ENCODE measurements at regions not wholly inside any gene's neighbourhood (a gene's known extent, or its start where the extent isn't known, plus 50 kb on each side); places are given as distances from the start of the nearest gene placed in this dataset.
"Not testable (repeated sequence)": the region's sequence is repeated elsewhere in the genome, so short reads cannot be mapped to it uniquely, and the experiment has no call there.

GRCh38 chr22:48629631-48630432, 1197.8 kb downstream of the BRD1 start:
- DNase-seq, result no peak

GRCh38 chr22:48628891-48629543, 1198.7 kb downstream of the BRD1 start:
- DNase-seq, result no peak

GRCh38 chr22:48627966-48628365, 1199.7 kb downstream of the BRD1 start:
- DNase-seq, result no peak

GRCh38 chr22:48627203-48627602, 1200.5 kb downstream of the BRD1 start:
- DNase-seq, result no peak

- DNase-seq, result no peak
These were observed 1203.3 kb downstream of the BRD1 start for GRCh38 chr22:48624401-48624800.

DNA sequence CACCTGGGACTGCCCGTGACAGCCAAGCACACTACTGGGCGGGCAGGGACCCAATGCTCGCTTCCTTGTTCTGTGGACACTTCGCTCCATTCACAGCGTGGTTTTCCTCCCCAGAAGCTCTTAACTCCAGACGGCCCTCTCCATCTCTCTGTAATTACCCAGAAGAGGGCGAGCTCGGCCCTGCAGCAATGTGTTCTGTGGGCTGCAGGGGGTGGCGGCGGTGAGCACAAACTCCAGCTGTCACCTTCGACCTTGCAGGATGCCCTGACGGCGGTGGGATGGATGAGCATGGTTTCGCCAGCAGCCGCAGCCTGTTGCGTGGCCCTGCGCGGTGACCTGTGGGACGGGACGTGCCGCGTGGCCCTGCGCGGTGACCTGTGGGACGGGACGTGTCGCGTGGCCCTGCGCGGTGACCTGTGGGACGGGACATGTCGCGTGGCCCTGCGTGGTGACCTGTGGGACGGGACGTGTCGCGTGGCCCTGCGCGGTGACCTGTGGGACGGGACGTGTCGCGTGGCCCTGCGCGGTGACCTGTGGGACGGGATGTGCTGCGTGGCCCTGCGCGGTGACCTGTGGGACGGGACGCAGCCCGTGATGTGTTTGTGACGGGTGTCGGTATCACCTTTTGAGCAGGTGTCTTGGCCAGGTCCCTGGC, 1204.7 kb downstream of the BRD1 start:
- DNase-seq, result no peak

GRCh38 chr22:48621085-48621484, 1206.6 kb downstream of the BRD1 start:
- no peak for DNase-seq

GRCh38 chr22:48620460-48620859, 1207.2 kb downstream of the BRD1 start:
- not testable (repeated sequence) for DNase-seq

DNA sequence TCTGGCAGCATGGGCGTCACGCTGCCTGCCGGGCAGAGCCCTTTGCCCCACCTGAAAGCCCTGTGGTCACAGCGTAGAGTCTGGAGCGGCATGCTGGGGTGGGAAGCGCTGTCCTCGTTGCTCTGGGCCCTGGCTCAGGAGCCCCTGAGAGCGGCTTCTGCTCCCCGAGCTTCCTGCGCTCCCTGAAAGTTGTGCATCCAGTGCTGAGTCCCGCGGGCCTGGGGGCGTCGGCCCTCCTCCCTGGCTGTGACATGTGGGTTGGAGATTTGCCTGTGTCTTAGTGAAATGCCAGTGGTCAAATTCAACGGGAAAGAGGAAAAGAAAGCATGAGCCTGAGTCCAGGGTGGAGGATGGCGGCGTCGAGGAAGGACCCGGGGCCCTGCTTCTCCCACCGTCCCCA, 1208.0 kb downstream of the BRD1 start:
- no peak for DNase-seq

GRCh38 chr22:48618326-48618725, 1209.3 kb downstream of the BRD1 start:
- no peak for DNase-seq

DNA sequence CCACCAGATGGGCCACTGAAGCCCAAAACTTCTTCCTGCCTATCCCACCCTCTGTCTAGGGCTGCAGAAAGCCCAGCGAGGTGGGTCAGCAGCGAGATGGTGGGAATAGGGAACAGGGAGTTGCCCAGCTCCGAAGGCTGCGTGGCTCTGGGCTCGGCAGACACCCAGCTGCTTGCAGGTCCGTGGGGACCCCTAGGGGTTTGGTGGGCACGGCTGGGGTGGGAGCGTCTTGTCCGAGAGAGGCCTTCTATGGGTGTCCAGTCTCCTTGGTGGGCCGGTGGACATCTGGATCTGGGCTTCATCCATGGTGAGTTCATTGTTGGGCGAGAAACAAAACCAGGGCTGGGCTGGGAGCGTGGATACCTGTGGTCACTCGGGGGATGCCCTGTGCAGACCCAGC, 1211.0 kb downstream of the BRD1 start:
- no peak for DNase-seq

DNA sequence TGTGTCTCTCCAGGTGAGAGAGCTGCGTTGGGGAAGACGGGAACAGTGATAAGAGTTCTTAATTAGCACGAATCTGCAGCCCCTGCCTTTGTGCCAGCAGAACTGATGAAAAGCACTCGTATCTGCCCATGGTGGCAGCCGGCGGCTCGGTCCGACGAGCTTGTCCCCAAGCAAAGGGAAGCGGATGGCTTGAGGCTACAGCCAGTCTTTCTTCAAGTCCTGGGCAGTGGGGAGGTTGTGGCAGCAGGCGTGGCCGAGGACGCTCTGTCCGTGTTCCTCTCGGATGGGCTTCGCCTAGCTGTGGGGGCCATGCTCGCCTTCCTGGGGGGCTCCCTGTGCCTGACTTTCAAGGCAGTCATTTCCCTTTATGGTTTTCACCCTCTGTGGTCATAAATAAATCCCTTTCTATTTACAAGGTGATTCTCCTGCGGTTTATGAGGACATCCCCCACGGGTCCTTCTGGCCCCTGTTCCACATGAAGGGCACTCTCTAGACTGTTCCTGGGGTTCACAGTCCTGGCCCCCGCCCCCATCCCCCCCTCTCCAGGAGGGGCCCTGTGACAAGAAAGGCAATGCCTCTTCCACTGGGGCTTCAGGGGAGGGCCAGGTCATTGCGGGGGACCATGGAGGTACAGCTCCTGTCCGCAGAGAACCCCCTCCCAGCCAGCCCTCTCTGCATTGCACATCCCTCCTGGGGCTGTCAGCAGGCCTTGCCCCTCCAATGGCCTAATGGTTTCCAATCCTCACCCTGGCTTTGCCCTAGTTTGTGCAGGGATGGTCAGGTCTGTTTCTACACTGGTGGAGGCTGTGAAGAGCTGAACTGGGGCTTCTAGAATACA, 1212.3 kb downstream of the BRD1 start:
- no peak for DNase-seq

DNA sequence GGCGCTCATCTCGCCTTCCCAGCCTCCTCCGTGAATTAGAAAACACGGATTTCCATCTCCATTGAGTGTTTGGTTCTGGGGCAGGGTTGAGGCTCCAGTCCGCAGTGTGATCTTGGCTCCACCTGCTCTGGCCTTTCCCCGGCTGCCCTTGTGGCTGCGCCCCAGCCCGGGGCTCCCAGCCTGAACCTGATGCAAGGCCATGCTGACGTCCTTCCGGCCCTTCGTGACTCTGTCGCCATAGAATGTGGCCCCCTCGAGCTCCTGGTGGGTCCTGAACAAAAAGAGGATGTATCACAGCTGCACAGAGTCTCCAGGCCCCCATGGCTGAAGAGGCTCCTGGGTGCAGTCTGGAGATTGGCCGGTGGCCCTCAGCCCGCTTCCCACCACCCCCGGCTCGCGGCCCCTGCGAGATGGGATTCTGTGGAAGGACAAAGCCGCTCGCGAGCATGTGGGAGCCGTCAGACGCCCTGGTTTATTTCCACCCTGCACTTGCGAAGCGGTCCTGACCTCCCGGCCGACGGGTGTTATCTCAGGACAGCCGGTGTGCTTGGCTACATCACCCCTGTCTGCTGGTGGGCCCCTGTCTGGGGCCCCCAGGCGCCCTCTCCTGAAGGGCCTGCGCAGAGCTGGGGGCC, 1214.0 kb downstream of the BRD1 start:
- no peak for DNase-seq

- DNase-seq, result no peak
These were observed 1215.3 kb downstream of the BRD1 start for GRCh38 chr22:48612077-48612995.

DNA sequence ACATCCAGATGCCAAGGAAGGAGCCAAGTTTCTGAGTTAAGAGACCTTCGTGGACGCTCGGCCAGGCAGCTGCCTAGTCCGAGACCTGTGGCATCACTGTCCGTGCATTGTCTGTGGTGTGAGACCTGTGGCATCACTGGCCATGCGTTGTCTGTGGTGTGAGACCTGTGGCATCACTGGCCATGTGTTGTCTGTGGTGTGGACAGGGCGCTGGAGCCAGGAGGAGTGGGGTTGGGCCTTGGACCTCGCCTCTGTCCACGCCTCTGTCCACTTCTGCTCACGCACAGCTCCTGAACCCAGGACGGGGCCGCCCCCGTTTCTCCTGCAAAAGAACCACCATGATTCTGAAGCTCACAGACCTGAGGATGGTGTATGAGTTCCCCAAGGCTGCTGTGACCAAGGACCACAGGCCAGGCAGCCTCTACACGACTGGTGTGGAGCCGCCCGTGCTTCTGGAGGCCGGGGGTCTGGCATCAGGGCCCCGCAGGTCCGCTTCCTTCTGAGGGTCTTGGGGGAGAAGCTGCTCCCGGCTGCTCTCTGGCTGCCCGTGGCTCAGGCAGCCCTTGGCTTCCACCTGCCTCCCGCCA, 1218.3 kb downstream of the BRD1 start:
- DNase-seq, result no peak

DNA sequence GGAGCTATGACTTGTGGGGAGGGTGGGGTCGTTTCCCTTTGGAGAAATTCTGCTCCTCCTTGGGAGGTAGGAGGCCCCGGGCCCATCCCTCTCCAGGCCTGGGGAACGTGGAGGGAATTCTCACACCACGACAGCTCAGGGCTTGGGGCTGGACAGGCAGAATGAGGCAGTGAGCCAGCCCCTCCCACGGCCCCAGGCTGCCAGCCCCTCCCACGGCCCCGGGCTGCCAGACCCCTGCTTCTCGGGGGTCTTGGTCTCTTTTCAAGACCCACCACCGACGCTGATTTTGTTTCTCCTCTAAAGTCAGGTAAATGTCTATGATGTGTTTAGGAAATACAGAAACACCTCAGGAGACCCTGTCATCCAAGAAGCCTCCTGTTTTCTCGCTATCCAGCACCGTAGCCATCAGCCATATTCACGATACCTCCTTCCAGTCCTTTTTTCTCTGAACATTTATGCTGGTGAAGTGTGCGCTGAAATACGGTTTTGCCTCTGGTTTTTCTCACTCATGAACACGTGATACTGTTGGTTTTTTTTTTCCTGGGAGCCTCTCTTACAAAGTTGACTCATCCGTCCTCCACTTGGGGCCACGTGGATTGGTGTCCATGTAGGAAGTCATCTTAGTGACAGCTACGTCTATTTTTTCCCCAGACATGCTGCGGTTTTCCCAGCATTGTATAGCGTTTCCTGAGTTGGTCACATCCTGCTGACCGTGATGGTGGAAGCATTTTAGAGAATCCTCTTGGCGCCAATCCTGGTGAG, 1219.6 kb downstream of the BRD1 start:
- no peak for DNase-seq

- DNase-seq, result no peak
These were observed 1220.9 kb downstream of the BRD1 start for GRCh38 chr22:48606684-48607307.

GRCh38 chr22:48605856-48606481, 1221.7 kb downstream of the BRD1 start:
- DNase-seq, result no peak

- no peak for DNase-seq
These were observed 1222.5 kb downstream of the BRD1 start for GRCh38 chr22:48605125-48605524.

Measured in inflammatory macrophage treated with lipopolysaccharide for 4 hours (primary cell).